ENCODE measurements at regions not wholly inside any gene's neighbourhood (a gene's known extent, or its start where the extent isn't known, plus 50 kb on each side); places are given as distances from the start of the nearest gene placed in this dataset.

GRCh38 chr2:14303366-14304115, 329.0 kb upstream of the LRATD1 start:
- TF ChIP-seq CTCF (conservative IDR thresholded peaks at IDR 0.05), result no peak
- no peak for TF ChIP-seq ZFX (IDR thresholded peaks at IDR 0.05)

All from C4-2B (cell line).